Heart left ventricle (tissue), 16 donors: ENCODE measurements at regions not wholly inside any gene's neighbourhood (a gene's known extent, or its start where the extent isn't known, plus 50 kb on each side); places are given as distances from the start of the nearest gene placed in this dataset.

ENCODE experiments used
- ATAC-seq, 4 donors: fragments of 200-7000 bp; cut with Tn5 transposase; one replicate each; pipeline ENCODE4 v1.9.1; 2020 to 2022; ENCODE audit warnings: moderate library complexity in 4 of 4, mild to moderate bottlenecking in 3 of 4, moderate number of reproducible peaks in 1 of 4
- DNase-seq, 5 donors: peaks; one replicate each; pipeline ENCODE4 v3.0.0-alpha.2; 2020
- H3K27ac ChIP-seq, 12 donors: fragments of 200-600 bp; sonication (generic) in 4 of 12; one replicate each; pipeline versions ENCODE4 v1.5.0 to v1.8.0; 2016 to 2022; ENCODE audit warnings: mild to moderate bottlenecking in 2 of 12
- H3K27me3 ChIP-seq, 9 donors: fragments of 200-600 bp; sonication (generic) in 2 of 9; one replicate each; pipeline versions ENCODE4 v1.5.1 to v1.8.0; 2016 to 2022; ENCODE audit warnings: mild to moderate bottlenecking in 3 of 9
- H3K36me3 ChIP-seq, 9 donors: fragments of 200-600 bp; sonication (generic) in 2 of 9; one replicate each; pipeline versions ENCODE4 v1.5.0 to v1.8.0; 2018 to 2022; ENCODE audit warnings: mild to moderate bottlenecking in 2 of 9
- H3K4me1 ChIP-seq, 12 donors: fragments of 200-600 bp; sonication (generic) in 4 of 12; one replicate each; pipeline versions ENCODE4 v1.5.0 to v1.8.0; 2016 to 2022; ENCODE audit warnings: mild to moderate bottlenecking in 3 of 12
- H3K4me3 ChIP-seq, 12 donors: fragments of 200-600 bp; sonication (generic) in 4 of 12; one replicate each; pipeline versions ENCODE4 v1.5.0 to v1.8.0; 2017 to 2022; ENCODE audit warnings: mild to moderate bottlenecking in 9 of 12, moderate library complexity in 4 of 12
- H3K9me3 ChIP-seq, 12 donors: fragments of 200-600 bp; sonication (generic) in 4 of 12; one replicate each; pipeline versions ENCODE4 v1.5.0 to v1.8.0; 2016 to 2022; ENCODE audit warnings: mild to moderate bottlenecking in 1 of 12
- CTCF ChIP-seq, 12 donors: fragments of 200-600 bp; sonication (generic) in 4 of 12; IDR thresholded peaks; one replicate each; pipeline versions ENCODE4 v1.5.0 to v1.8.0; 2018 to 2022; ENCODE audit warnings: antibody characterized with exemption in 12 of 12, mild to moderate bottlenecking in 5 of 12
- POLR2A ChIP-seq, 2 donors: fragments of 450-650 bp; IDR thresholded peaks; one replicate each; pipeline ENCODE4 v1.6.1; 2017; ENCODE audit warnings: antibody characterized with exemption in 2 of 2, mild to moderate bottlenecking in 2 of 2, moderate library complexity in 2 of 2
- WGBS, 4 donors: extraction: QIAGEN DNeasy Blood & Tissue Kit in 2 of 4; methylation state at CpG; one replicate each; pipeline versions ENCODE4 v1.1.5 to v1.1.7; 2013 to 2018; 5-methylcytosine and 5-hydroxymethylcytosine counted together
- intact Hi-C, 10 donors: fragments of 100-400 bp; cut with DNase I; formaldehyde crosslinking; loops; one replicate each; pipeline versions ENCODE4 v1.11.1 to v1.14.2; 2022
- donor health status: ischemic (EF 13 %, LVEDD 7.1; RV severe dilation, severe dysfunction).
- donor health status: healthy with polysubstance abuse.
- donor health status: DM: no; HTN: yes; CAD: no.
- donor health status: DM: no; HTN: no; CAD: no.
- donor health status: ischemic (EF 25% LVEDD 6.9; RV normal size, moderate dysfunction).
- donor health status: ischemic (EF 25% LVEDD 5.7; RV mildly dilated, moderate dysfunction).
- donor health status: healthy.
- donor health status: DM: yes; HTN: yes; CAD: no.
- donor health status: ischemic (EF 35%, LVEDD 5.7; RV mildly dilated, moderate dysfunction).
- donor health status: nonischemic (EF 11% LVEDD 7.7; RV severe dilation, severe dysfunction).
- donor health status: DM: yes; HTN: yes; CAD: no.
- donor health status: PGD.
- donor health status: ischemic (EF 29% LVEDD 5.4; RV normal size, mild dysfunction).
- donor health status: nonischemic (EF 23%, LVEDD 6.1; RV moderate dilation, normal function).

- peaks cover 0 to 9% (median 0%) of the 10 kb centered on the region in 9 donors for H3K27me3 ChIP-seq
- no peak for TF ChIP-seq POLR2A (IDR thresholded peaks at IDR 0.05)
- no peak for TF ChIP-seq CTCF (IDR thresholded peaks at IDR 0.05)
- no peaks in the 10 kb centered on the region for H3K36me3 ChIP-seq
- H3K4me3 ChIP-seq = no peak overlapping the region
- H3K27ac ChIP-seq = no peak overlapping the region
- H3K9me3 ChIP-seq = no peaks in the 10 kb centered on the region
- no peak for DNase-seq
- H3K4me1 ChIP-seq = peaks cover 0 to 18% (median 0%) of the 10 kb centered on the region in 12 donors
- intact Hi-C loops = loop anchor here in 5 of 10 donors (2.0 to 10.0 kb wide), 4 partner anchors 228 to 900 kb away; no protein-coding TSS in a partner anchor
- WGBS, 4 donors = 61 to 74% (median 70%) methylated on average over 6 of the region's 6 CpGs
- no peak for ATAC-seq
Observed at GRCh38 chr11:116225236-116225635, 547.6 kb downstream of the BUD13 start.

- Histone ChIP-seq H3K27ac (no peak overlapping the region), H3K9me3 (no peaks in the 10 kb centered on the region), H3K27me3 (peaks cover 0 to 8% (median 0%) of the 10 kb centered on the region in 9 donors), H3K4me1 (peaks cover 0 to 17% (median 0%) of the 10 kb centered on the region in 12 donors), H3K36me3 (no peaks in the 10 kb centered on the region), H3K4me3 (no peak overlapping the region)
- WGBS, 4 donors = 56 to 63% (median 61%) methylated on average over 4 to 5 of the region's 5 CpGs
- TF ChIP-seq CTCF (IDR thresholded peaks at IDR 0.05) = no peak
- no peak for TF ChIP-seq POLR2A (IDR thresholded peaks at IDR 0.05)
- intact Hi-C loops = loop anchor here in 7 of 10 donors (2.0 to 10.0 kb wide), 7 partner anchors 228 to 903 kb away; no protein-coding TSS in a partner anchor
- no peak for ATAC-seq
- DNase-seq = no peak
Observed at GRCh38 chr11:116224889-116225200, 547.9 kb downstream of the BUD13 start.

- Histone ChIP-seq H3K4me3 (no peak overlapping the region), H3K27ac (no peak overlapping the region), H3K27me3 (peaks cover 0 to 3% (median 0%) of the 10 kb centered on the region in 9 donors), H3K4me1 (peaks cover 0 to 16% (median 0%) of the 10 kb centered on the region in 12 donors), H3K36me3 (no peaks in the 10 kb centered on the region), H3K9me3 (no peaks in the 10 kb centered on the region)
- peak in 3 of 4 donors; percentile 38 to 65 (median 53) for ATAC-seq
- intact Hi-C loops = loop anchor here in 6 of 10 donors (2.0 to 10.0 kb wide), 6 partner anchors 230 to 902 kb away; no protein-coding TSS in a partner anchor
- TF ChIP-seq POLR2A (IDR thresholded peaks at IDR 0.05) (no peak), CTCF (IDR thresholded peaks at IDR 0.05) (peak; percentile 55 to 77 (median 68))
- DNase-seq = peak in 2 of 5 donors; percentile 36 to 63
- 42 to 48% (median 45%) methylated on average over 10 of the region's 10 CpGs for WGBS, 4 donors
Observed at GRCh38 chr11:116224154-116224888, 548.5 kb downstream of the BUD13 start.

GRCh38 chr11:116221351-116221750 lies 551.4 kb downstream of the BUD13 start:
- H3K4me3 ChIP-seq = no peak overlapping the region
- ATAC-seq (no peak), DNase-seq (no peak)
- no peaks in the 10 kb centered on the region for H3K27me3 ChIP-seq
- no peak for TF ChIP-seq CTCF (IDR thresholded peaks at IDR 0.05)
- no peak for TF ChIP-seq POLR2A (IDR thresholded peaks at IDR 0.05)
- H3K9me3 ChIP-seq = no peaks in the 10 kb centered on the region
- H3K27ac ChIP-seq = no peak overlapping the region
- intact Hi-C loops = loop anchor here in 6 of 10 donors (5.0 to 10.0 kb wide), 5 partner anchors 227 to 899 kb away; no protein-coding TSS in a partner anchor
- peaks cover 0 to 15% (median 0%) of the 10 kb centered on the region in 12 donors for H3K4me1 ChIP-seq
- no peaks in the 10 kb centered on the region for H3K36me3 ChIP-seq
- WGBS, 4 donors = 84 to 95% (median 89%) methylated on average over 2 of the region's 2 CpGs
